ENCODE measurements at regions not wholly inside any gene's neighbourhood (a gene's known extent, or its start where the extent isn't known, plus 50 kb on each side); places are given as distances from the start of the nearest gene placed in this dataset.

- H3K27ac ChIP-seq (ENCODE audit: extremely low read depth, low read depth, low read length) = no peak overlapping the region
- no peak overlapping the region for H3K9ac ChIP-seq (ENCODE audit: insufficient read depth in 1 of 2, low read depth in 2 of 2, low read length in 2 of 2)
- no peak for FAIRE-seq
- no peaks in the 10 kb centered on the region for H4K20me1 ChIP-seq (replicated peaks; ENCODE audit: control insufficient read depth, insufficient read depth, low read length)
- 6% methylated on average over 3 of the region's 3 CpGs for WGBS (ENCODE audit: insufficient coverage, low coverage, missing lambda C conversion rate)
- TF ChIP-seq U2AF2 (optimal IDR thresholded peaks at IDR 0.05; ENCODE audit: low read depth, low read length) = no peak
- no peak for TF ChIP-seq CHD4 (IDR thresholded peaks at IDR 0.05; ENCODE audit: insufficient read depth, insufficient replicate concordance, low read depth, low read length, poor library complexity, severe bottlenecking)
- TF ChIP-seq MLLT1 (IDR thresholded peaks at IDR 0.05) = no peak
- TF ChIP-seq GTF2E2 (tag; IDR thresholded peaks at IDR 0.05) = no peak
- TF ChIP-seq SRSF3 (IDR thresholded peaks at IDR 0.05; ENCODE audit: insufficient read depth, low read length) = no peak
- no peak for TF ChIP-seq CBX1 (IDR thresholded peaks at IDR 0.05; ENCODE audit: low read depth)
- TF ChIP-seq ZNF57 (CRISPR knock-in tag; IDR thresholded peaks at IDR 0.05) = no peak
- no peaks in the 10 kb centered on the region for H3K4me1 ChIP-seq (replicated peaks in 1 of 2; ENCODE audit: control insufficient read depth in 2 of 2, insufficient read depth in 2 of 2, low read length in 2 of 2)
- H3K79me2 ChIP-seq (ENCODE audit: control insufficient read depth, insufficient read depth, low read length) = no peaks in the 10 kb centered on the region
- in situ Hi-C loops (cut with MboI) = no loop called here
- intact Hi-C loops (cut with micrococcal nuclease) = no loop called here
- H3K9me1 ChIP-seq (ENCODE audit: control insufficient read depth, insufficient read depth, low read length) = no peaks in the 10 kb centered on the region
- H3K36me3 ChIP-seq (ENCODE audit: control insufficient read depth, insufficient read depth, low read length) = no peaks in the 10 kb centered on the region
- no peak overlapping the region for H2AFZ ChIP-seq (ENCODE audit: low read depth, low read length)
- H3K27me3 ChIP-seq (ENCODE audit: control insufficient read depth in 2 of 2, insufficient read depth in 2 of 2, low read length in 2 of 2) = no peaks in the 10 kb centered on the region
- BruUV-seq (replicated peaks) = no TSS peak
- no peak overlapping the region for H3K4me3 ChIP-seq
- no peak for DNase-seq (ENCODE audit: extremely low read depth in 1 of 4, low spot score in 3 of 4)
- no peak overlapping the region for H3K4me2 ChIP-seq (ENCODE audit: insufficient read depth, low read length)
- H3K9me3 ChIP-seq (replicated peaks; ENCODE audit: control insufficient read depth, insufficient read depth, low read depth, low read length) = no peaks in the 10 kb centered on the region
- ATAC-seq = no peak
- ChIA-PET POLR2A (no interaction called here), CTCF (ENCODE audit: low intra/inter-chr PET ratio) (no interaction called here)
Observed at GRCh38 chr3:117666812-117667211, 957.2 kb downstream of the TUSC7 start.

Measured in K562 (cell line).